GM12878 (cell line): ENCODE measurements at regions not wholly inside any gene's neighbourhood (a gene's known extent, or its start where the extent isn't known, plus 50 kb on each side); places are given as distances from the start of the nearest gene placed in this dataset.

ENCODE experiments used
- POLR2A ChIP-seq: IDR thresholded peaks from 2 replicates; pipeline ENCODE4 v1.6.1; 2011; ENCODE audit warnings: low read depth, mild to moderate bottlenecking, low read length
- SPI1 ChIP-seq: IDR thresholded peaks from 2 replicates; pipeline ENCODE4 v1.6.1; 2011; ENCODE audit warnings: low read depth, mild to moderate bottlenecking, low read length, moderate library complexity, borderline replicate concordance; ENCODE audit not compliant: insufficient read depth
- TAF1 ChIP-seq: IDR thresholded peaks from 2 replicates; pipeline ENCODE4 v1.6.1; 2011; ENCODE audit warnings: mild to moderate bottlenecking, low read depth, low read length, borderline replicate concordance
- TCF12 ChIP-seq: IDR thresholded peaks from 2 replicates; pipeline ENCODE4 v1.6.1; 2011; ENCODE audit warnings: low read depth, mild to moderate bottlenecking, low read length

DNA sequence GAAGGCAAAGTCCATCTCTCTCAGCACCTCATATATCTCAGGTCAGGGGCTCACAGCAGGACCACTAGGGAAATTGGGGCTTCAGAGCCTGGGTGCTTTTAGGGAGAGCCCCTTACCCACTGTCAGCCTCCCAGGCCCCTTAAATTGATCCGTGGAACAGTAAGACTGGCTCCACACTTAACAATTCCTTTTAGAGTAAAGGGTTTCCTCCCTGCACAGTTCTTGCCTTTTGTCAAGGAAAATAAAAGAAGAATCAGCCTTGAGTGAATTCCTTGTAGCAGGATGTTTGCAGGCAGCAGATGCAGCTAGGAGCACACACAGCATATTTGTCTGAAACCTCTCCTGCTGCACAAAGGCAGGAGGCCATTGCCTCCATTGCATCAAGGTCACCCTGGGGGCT, 184.9 kb downstream of the SEC16B start:
- TF ChIP-seq POLR2A (no peak), SPI1 (no peak), TAF1 (no peak), TCF12 (no peak)
